CD14-positive monocyte (primary cell): ENCODE measurements at regions not wholly inside any gene's neighbourhood (a gene's known extent, or its start where the extent isn't known, plus 50 kb on each side); places are given as distances from the start of the nearest gene placed in this dataset.

Experiments
- DNase-seq, 3 donors: peaks; one replicate each; pipeline ENCODE4 v3.0.0-alpha.2; 2011 to 2022
- H2AFZ ChIP-seq: 2 replicates; pipeline ENCODE4 v1.6.0; 2012; ENCODE audit warnings: mild to moderate bottlenecking, low read depth, low read length, inconsistent platforms; ENCODE audit not compliant: insufficient read depth, poor library complexity, severe bottlenecking
- H3K27ac ChIP-seq, 2 donors: 1 replicate in 1 of 2; 2 replicates in 1 of 2; pipeline ENCODE4 v1.5.1; 2012 to 2013; ENCODE audit warnings: low read length in 2 of 2, control low read depth in 1 of 2, inconsistent platforms in 1 of 2, low read depth in 1 of 2, mild to moderate bottlenecking in 1 of 2
- H3K27me3 ChIP-seq, 2 donors: one replicate each; pipeline versions ENCODE4 v1.6.0 to v1.6.1; 2011 to 2013; ENCODE audit warnings: low read length in 2 of 2; ENCODE audit not compliant: control insufficient read depth in 2 of 2, insufficient read depth in 2 of 2
- H3K36me3 ChIP-seq, 2 donors: replicated peaks in 1 of 2; 1 replicate in 1 of 2; 2 replicates in 1 of 2; pipeline versions ENCODE4 v1.5.1 to v1.6.1; 2012 to 2013; ENCODE audit warnings: low read length in 2 of 2, control low read depth in 1 of 2, inconsistent platforms in 1 of 2, mild to moderate bottlenecking in 1 of 2; ENCODE audit not compliant: insufficient read depth in 2 of 2, control insufficient read depth in 1 of 2
- H3K4me1 ChIP-seq, 2 donors: 1 replicate in 1 of 2; 2 replicates in 1 of 2; pipeline versions ENCODE4 v1.5.1 to v1.6.1; 2012 to 2013; ENCODE audit warnings: low read length in 2 of 2, control low read depth in 1 of 2, inconsistent platforms in 1 of 2, mild to moderate bottlenecking in 1 of 2, moderate library complexity in 1 of 2; ENCODE audit not compliant: insufficient read depth in 2 of 2, control insufficient read depth in 1 of 2
- H3K4me2 ChIP-seq: replicated peaks from 2 replicates; pipeline ENCODE3; 2012; ENCODE audit warnings: low read length, moderate library complexity, mild to moderate bottlenecking; ENCODE audit not compliant: poor library complexity, severe bottlenecking; ENCODE audit errors: extremely low read depth
- H3K4me3 ChIP-seq, 3 experiments: fragments of 200-600 bp in 1 of 3; sonication (generic) in 1 of 3; replicated peaks in 1 of 3; 1 replicate in 2 of 3; 2 replicates in 1 of 3; pipeline ENCODE4 v1.5.1; 2011 to 2013; ENCODE audit warnings: low read length in 3 of 3, mild to moderate bottlenecking in 3 of 3, control low read depth in 2 of 3, low read depth in 2 of 3, inconsistent platforms in 1 of 3, moderate library complexity in 1 of 3
- H3K79me2 ChIP-seq: 2 replicates; pipeline ENCODE4 v1.6.0; 2012; ENCODE audit warnings: mild to moderate bottlenecking, control low read depth, inconsistent platforms, low read length, moderate library complexity; ENCODE audit not compliant: insufficient read depth
- H3K9ac ChIP-seq: 2 replicates; pipeline ENCODE4 v1.6.0; 2017; ENCODE audit warnings: low read length, mild to moderate bottlenecking; ENCODE audit not compliant: insufficient read depth, poor library complexity, severe bottlenecking
- H3K9me3 ChIP-seq, 2 donors: replicated peaks in 1 of 2; 1 replicate in 1 of 2; 2 replicates in 1 of 2; pipeline versions ENCODE4 v1.5.1 to v1.6.1; 2012 to 2013; ENCODE audit warnings: low read length in 2 of 2, control low read depth in 1 of 2; ENCODE audit not compliant: control insufficient read depth in 1 of 2, insufficient read depth in 1 of 2
- H4K20me1 ChIP-seq: 2 replicates; pipeline ENCODE4 v1.6.0; 2012; ENCODE audit warnings: mild to moderate bottlenecking, low read length, control low read depth, moderate library complexity; ENCODE audit not compliant: insufficient read depth
- H3K27ac Mint-ChIP-seq, 7 donors: one replicate each; pipeline ENCODE4 v1.8.0; 2020; ENCODE audit warnings: mild to moderate bottlenecking in 7 of 7, mixed read lengths in 7 of 7, moderate library complexity in 6 of 7, inconsistent platforms in 2 of 7
- H3K27me3 Mint-ChIP-seq, 3 donors: one replicate each; pipeline ENCODE4 v1.8.0; 2021 to 2022; ENCODE audit warnings: low read depth in 3 of 3, mild to moderate bottlenecking in 3 of 3, mixed read lengths in 3 of 3, moderate library complexity in 3 of 3, inconsistent platforms in 1 of 3
- H3K36me3 Mint-ChIP-seq, 2 donors: one replicate each; pipeline ENCODE4 v1.8.0; 2020; ENCODE audit warnings: mixed read lengths in 2 of 2, inconsistent platforms in 1 of 2, mild to moderate bottlenecking in 1 of 2
- H3K4me1 Mint-ChIP-seq: one replicate; pipeline ENCODE4 v1.8.0; 2020; ENCODE audit warnings: mild to moderate bottlenecking, mixed read lengths
- H3K4me3 Mint-ChIP-seq, 2 donors: one replicate each; pipeline ENCODE4 v1.8.0; 2020; ENCODE audit warnings: mild to moderate bottlenecking in 2 of 2, mixed read lengths in 2 of 2, moderate library complexity in 1 of 2
- H3K9me3 Mint-ChIP-seq, 7 donors: one replicate each; pipeline ENCODE4 v1.8.0; 2020 to 2022; ENCODE audit warnings: mixed read lengths in 7 of 7, mild to moderate bottlenecking in 6 of 7, moderate library complexity in 6 of 7, inconsistent platforms in 2 of 7
- CTCF ChIP-seq: fragments of 200-600 bp; IDR thresholded peaks from one replicate; pipeline ENCODE4 v1.8.0; 2022; ENCODE audit warnings: antibody characterized with exemption, mild to moderate bottlenecking
- WGBS: methylation state at CpG from one replicate; pipeline ENCODE4 v1.1.5; 2013; ENCODE audit warnings: missing lambda C conversion rate; ENCODE audit not compliant: insufficient coverage; 5-methylcytosine and 5-hydroxymethylcytosine counted together
- intact Hi-C, 2 donors: fragments of 100-400 bp; cut with micrococcal nuclease; formaldehyde crosslinking; loops; one replicate each; pipeline versions ENCODE4 v1.15.0 to v1.15.1; 2023

- Histone ChIP-seq H3K36me3 (no peaks in the 10 kb centered on the region), H3K27ac (no peak overlapping the region), H4K20me1 (no peaks in the 10 kb centered on the region), H3K9ac (no peak overlapping the region), H3K4me2 (no peak overlapping the region), H3K4me3 (no peak overlapping the region), H3K9me3 (no peaks in the 10 kb centered on the region), H3K79me2 (no peaks in the 10 kb centered on the region), H3K4me1 (no peaks in the 10 kb centered on the region), H3K27me3 (peaks cover 0 to 17% of the 10 kb centered on the region in 2 donors), H2AFZ (no peak overlapping the region)
- Mint-ChIP-seq H3K27ac (no peak overlapping the region), H3K36me3 (no peaks in the 10 kb centered on the region), H3K27me3 (peaks cover 9 to 18% (median 13%) of the 10 kb centered on the region in 3 donors), H3K4me3 (no peak overlapping the region), H3K4me1 (no peaks in the 10 kb centered on the region), H3K9me3 (no peaks in the 10 kb centered on the region)
- no peak for DNase-seq
- no peak for TF ChIP-seq CTCF
- WGBS = 100% methylated on average over 3 of the region's 6 CpGs
- intact Hi-C loops = loop anchor here in 1 of 2 donors (10.0 kb wide), 1 partner anchor 105 kb away; the partner anchor contains the start of gene PAK3
These were observed 106.1 kb upstream of the PAK3 start for GRCh38 chrX:110989869-110990268.

DNA sequence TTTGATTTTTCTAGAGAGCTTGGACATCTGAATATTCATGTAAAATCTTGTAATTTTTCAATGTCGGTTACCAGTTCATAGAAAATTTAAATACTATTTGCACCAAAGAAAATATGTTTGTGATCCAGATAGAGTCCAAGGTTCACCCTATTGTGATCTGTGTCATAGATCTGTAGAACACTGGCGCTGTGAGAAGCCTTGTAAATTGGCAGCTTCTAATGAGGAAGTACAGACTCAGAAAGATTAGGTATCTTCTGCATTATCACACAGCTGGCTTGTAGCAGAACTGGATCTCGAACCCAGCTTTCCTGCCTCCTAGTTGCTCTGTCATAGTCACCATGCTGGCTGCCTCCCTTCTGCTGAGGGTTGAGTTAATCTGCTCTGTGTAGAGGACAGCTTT is 106.5 kb upstream of the PAK3 start:
- Histone ChIP-seq H3K36me3 (no peaks in the 10 kb centered on the region), H3K4me2 (no peak overlapping the region), H2AFZ (no peak overlapping the region), H3K4me1 (no peaks in the 10 kb centered on the region), H3K79me2 (no peaks in the 10 kb centered on the region), H3K4me3 (no peak overlapping the region), H3K9ac (no peak overlapping the region), H3K9me3 (no peaks in the 10 kb centered on the region), H3K27me3 (peaks cover 0 to 17% of the 10 kb centered on the region in 2 donors), H4K20me1 (no peaks in the 10 kb centered on the region), H3K27ac (no peak overlapping the region)
- no peaks in the 10 kb centered on the region for H3K36me3 Mint-ChIP-seq
- peaks cover 9 to 18% (median 14%) of the 10 kb centered on the region in 3 donors for H3K27me3 Mint-ChIP-seq
- no peaks in the 10 kb centered on the region for H3K4me1 Mint-ChIP-seq
- H3K9me3 Mint-ChIP-seq = no peaks in the 10 kb centered on the region
- intact Hi-C loops = no loop called here
- no peak overlapping the region for H3K4me3 Mint-ChIP-seq
- no peak for DNase-seq
- no peak for TF ChIP-seq CTCF
- no CpG with 5 or more reads among the region's 3 CpGs for WGBS
- H3K27ac Mint-ChIP-seq = no peak overlapping the region
